ENCODE measurements at regions not wholly inside any gene's neighbourhood (a gene's known extent, or its start where the extent isn't known, plus 50 kb on each side); places are given as distances from the start of the nearest gene placed in this dataset.

GRCh38 chr5:52725065-52725746 is 62.5 kb upstream of the ITGA1 start:
- peak; percentile 45 for DNase-seq (ENCODE audit: low spot score)

- no peak for DNase-seq (ENCODE audit: low spot score)
These were observed 61.9 kb upstream of the ITGA1 start for GRCh38 chr5:52725808-52726207.

DNA sequence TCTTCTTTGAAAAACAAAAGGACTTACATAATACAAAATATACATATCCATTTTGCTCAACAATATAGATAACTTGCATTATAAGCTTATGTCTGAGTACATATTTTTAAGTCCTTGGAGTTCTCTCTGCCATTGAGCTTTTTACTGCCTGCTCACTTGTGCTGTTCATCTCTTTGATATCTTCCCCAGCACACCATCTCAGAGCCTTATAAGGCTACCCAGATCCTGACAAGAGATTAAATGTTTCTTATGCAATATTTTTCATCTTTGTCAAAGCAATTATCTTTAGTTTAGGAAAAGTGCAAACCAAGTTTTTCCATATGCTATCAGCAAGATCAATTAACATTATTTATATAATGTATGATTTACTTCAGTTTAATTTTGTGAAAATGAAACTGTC is 60.7 kb upstream of the ITGA1 start:
- no peak for DNase-seq (ENCODE audit: low spot score)

GRCh38 chr5:52727576-52727975 is 60.1 kb upstream of the ITGA1 start:
- DNase-seq (ENCODE audit: low spot score): peak; percentile 57

DNA sequence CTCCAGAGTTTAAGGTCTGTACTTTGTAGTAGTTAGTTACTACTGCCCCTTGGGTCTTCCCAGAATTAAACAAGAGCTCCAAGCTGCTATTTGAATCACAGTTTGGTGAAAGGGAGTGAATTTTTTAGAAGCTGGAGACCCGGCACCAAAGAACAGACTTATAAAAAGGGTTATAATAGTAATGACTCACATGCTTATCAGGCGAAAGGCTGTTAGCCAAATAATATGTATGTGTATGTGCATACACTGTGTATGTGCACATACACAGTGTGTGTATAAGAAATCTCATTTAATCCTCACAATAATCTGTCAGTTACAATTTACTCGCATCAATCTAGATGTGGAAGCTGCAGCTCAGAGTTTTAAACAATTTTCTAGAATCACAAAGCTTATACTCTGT is 59.5 kb upstream of the ITGA1 start:
- no peak for DNase-seq (ENCODE audit: low spot score)

- DNase-seq (ENCODE audit: low spot score): no peak
These were observed 59.0 kb upstream of the ITGA1 start for GRCh38 chr5:52728686-52729085.

DNA sequence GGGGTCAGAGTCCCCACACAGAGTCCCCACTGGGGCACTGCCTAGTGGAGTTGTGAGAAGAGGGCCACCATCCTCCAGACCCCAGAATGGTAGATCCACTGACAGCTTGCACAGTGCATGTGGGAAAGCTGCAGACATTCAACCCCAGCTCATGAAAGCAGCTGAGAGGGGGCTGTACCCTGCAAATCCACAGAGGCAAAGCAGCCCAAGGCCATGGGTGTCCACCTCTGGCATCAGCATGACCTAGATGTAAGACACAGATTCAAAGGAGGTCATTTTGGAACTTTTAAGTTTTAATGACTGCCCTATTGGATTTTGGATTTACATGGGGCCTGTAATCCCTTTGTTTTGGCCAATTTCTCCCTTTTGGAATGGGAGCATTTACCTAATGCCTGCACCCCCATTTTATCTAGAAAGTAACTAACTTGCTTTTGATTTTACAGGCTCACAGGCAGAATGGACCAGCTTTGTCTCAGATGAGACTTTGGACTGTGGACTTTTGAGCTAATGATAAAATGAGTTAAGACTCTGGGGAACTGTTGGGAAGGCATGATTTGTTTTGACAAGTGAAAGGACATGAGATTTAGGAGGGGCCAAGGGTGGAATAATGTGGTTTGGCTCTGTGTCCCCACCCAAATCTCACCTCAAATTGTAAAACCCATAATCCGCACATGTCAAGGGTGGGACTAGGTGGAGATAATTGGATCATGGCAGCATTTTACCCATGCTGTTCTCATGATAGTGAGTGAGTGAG is 56.3 kb upstream of the ITGA1 start:
- DNase-seq (ENCODE audit: low spot score): no peak

DNA sequence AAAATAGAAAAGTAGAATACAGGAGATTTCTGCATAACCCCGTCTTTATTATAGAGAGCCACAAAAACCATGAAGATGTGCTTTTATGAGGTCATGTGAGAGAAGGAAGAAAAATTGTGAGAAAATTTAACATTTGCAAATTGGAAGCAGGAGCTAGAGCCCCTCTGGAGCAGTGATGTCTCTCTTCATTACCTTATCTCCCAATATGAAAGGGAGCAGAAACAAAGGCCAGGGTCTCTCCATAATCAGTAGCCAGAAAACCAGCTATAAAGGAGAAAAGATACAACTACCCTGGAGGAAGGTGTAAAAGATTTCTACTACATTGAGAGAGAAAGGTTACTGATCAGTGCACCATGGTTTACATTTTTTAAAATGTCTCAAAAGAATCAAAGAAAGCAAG is 53.2 kb upstream of the ITGA1 start:
- DNase-seq (ENCODE audit: low spot score): no peak

DNA sequence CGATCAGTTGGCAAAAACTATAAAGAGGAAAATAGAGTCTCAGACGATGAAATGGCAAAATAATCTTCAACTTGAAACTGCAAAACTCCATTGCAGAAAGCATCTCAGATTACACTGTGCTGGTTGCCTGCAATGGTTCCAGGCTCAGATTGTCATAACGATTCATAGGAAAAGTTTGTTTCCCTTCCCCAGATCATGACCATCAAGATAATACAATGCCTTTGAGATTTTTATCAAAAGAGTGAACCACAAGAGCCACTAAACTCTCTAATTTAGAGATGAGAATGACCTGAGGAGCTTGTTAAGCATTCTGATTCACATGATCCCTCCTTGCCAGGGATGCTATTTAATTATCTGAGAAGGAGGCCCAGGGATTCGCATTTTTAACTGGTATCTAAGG is 52.6 kb upstream of the ITGA1 start:
- DNase-seq (ENCODE audit: low spot score): no peak

Measured in A172 (cell line).